ENCODE measurements at regions not wholly inside any gene's neighbourhood (a gene's known extent, or its start where the extent isn't known, plus 50 kb on each side); places are given as distances from the start of the nearest gene placed in this dataset.
"Not testable (repeated sequence)": the region's sequence is repeated elsewhere in the genome, so short reads cannot be mapped to it uniquely, and the experiment has no call there.

- Histone ChIP-seq H3K27me3 (replicated peaks; ENCODE audit: insufficient read depth) (no peaks in the 10 kb centered on the region), H3K4me3 (no peak overlapping the region), H3K4me1 (ENCODE audit: control insufficient read depth in 1 of 2, low read depth in 2 of 2) (no peaks in the 10 kb centered on the region), H3K9me3 (no peaks in the 10 kb centered on the region), H3K36me3 (no peaks in the 10 kb centered on the region), H3K27ac (no peak overlapping the region)
- DNase-seq (ENCODE audit: low spot score): no peak
- ATAC-seq (ENCODE audit: insufficient number of reproducible peaks, low FRiP score, low read depth): no peak
- TF ChIP-seq CTCF (IDR thresholded peaks at IDR 0.05): no peak
These were observed 140.6 kb upstream of the LIFR start for GRCh38 chr5:38697013-38697412.

DNA sequence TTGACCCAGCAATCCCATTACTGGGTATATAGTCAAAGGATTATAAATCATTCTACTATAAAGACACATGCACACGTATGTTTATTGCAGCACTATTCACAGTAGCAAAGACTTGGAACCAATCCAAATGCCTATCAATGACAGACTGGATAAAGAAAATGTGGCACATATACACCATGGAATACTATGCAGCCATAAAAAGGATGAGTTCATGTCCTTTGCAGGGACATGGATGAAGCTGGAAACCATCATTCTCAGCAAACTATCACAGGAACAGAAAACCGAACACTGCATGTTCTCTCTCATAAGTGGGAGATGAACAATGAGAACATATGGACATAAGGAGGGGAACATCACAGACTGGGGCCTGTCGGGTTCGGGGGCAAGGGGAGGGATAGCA lies 140.3 kb upstream of the OSMR start:
- not testable (repeated sequence) for DNase-seq (ENCODE audit: low spot score); H3K4me3 ChIP-seq; ATAC-seq (ENCODE audit: insufficient number of reproducible peaks, low FRiP score, low read depth); H3K9me3 ChIP-seq; H3K4me1 ChIP-seq (ENCODE audit: control insufficient read depth in 1 of 2, low read depth in 2 of 2); H3K27me3 ChIP-seq (replicated peaks; ENCODE audit: insufficient read depth); H3K36me3 ChIP-seq; H3K27ac ChIP-seq

- no peak for ATAC-seq (ENCODE audit: insufficient number of reproducible peaks, low FRiP score, low read depth)
- Histone ChIP-seq H3K4me3 (no peak overlapping the region), H3K27me3 (replicated peaks; ENCODE audit: insufficient read depth) (no peaks in the 10 kb centered on the region), H3K9me3 (no peaks in the 10 kb centered on the region), H3K36me3 (no peaks in the 10 kb centered on the region), H3K27ac (no peak overlapping the region), H3K4me1 (ENCODE audit: control insufficient read depth in 1 of 2, low read depth in 2 of 2) (no peaks in the 10 kb centered on the region)
- TF ChIP-seq CTCF (IDR thresholded peaks at IDR 0.05): no peak
- no peak for DNase-seq (ENCODE audit: low spot score)
These were observed 139.4 kb upstream of the OSMR start for GRCh38 chr5:38706376-38706775.

GRCh38 chr5:38707352-38708210 lies 138.2 kb upstream of the OSMR start:
- no peaks in the 10 kb centered on the region for H3K9me3 ChIP-seq
- no peaks in the 10 kb centered on the region for H3K27me3 ChIP-seq (replicated peaks; ENCODE audit: insufficient read depth)
- H3K4me3 ChIP-seq: no peak overlapping the region
- H3K36me3 ChIP-seq: no peaks in the 10 kb centered on the region
- ATAC-seq (ENCODE audit: insufficient number of reproducible peaks, low FRiP score, low read depth): no peak
- H3K27ac ChIP-seq: no peak overlapping the region
- no peak for TF ChIP-seq CTCF (IDR thresholded peaks at IDR 0.05)
- DNase-seq (ENCODE audit: low spot score): no peak
- no peaks in the 10 kb centered on the region for H3K4me1 ChIP-seq (ENCODE audit: control insufficient read depth in 1 of 2, low read depth in 2 of 2)

DNA sequence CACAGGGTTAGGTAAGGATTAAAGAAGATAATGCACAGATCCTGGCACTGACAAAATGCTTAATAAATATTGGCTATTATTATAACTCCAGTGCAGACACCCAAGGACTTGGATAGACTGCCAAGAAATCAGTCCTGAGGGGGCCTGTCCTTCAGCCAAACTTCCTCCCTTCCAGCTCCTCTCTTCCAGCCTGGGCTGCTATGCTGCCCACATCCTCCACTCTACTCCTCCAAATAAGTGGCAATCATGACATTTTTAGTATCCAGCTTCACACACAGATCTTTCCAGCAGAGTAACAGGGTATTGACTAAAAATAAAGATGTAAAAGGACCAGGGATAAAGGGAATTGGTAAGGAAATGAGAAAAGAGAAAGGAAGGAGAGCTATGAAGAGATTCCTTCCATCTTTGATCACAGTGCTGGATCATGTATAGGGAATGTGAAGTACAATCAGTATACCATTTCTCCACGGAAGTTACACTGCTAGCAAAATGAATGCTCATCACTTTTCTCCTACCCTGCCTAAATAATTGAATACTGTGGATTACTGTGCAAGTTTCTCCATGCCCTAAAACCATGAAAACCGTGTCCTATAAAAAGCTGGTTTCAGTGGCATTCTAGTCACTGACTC lies 136.0 kb upstream of the OSMR start:
- ATAC-seq (ENCODE audit: insufficient number of reproducible peaks, low FRiP score, low read depth) (no peak), DNase-seq (ENCODE audit: low spot score) (no peak)
- Histone ChIP-seq H3K4me3 (no peak overlapping the region), H3K4me1 (ENCODE audit: control insufficient read depth in 1 of 2, low read depth in 2 of 2) (no peaks in the 10 kb centered on the region), H3K9me3 (no peaks in the 10 kb centered on the region), H3K36me3 (no peaks in the 10 kb centered on the region), H3K27me3 (replicated peaks; ENCODE audit: insufficient read depth) (no peaks in the 10 kb centered on the region), H3K27ac (no peak overlapping the region)
- TF ChIP-seq CTCF (IDR thresholded peaks at IDR 0.05): no peak

Measured in thoracic aorta (tissue), 2 donors.